ENCODE measurements at regions not wholly inside any gene's neighbourhood (a gene's known extent, or its start where the extent isn't known, plus 50 kb on each side); places are given as distances from the start of the nearest gene placed in this dataset.

DNA sequence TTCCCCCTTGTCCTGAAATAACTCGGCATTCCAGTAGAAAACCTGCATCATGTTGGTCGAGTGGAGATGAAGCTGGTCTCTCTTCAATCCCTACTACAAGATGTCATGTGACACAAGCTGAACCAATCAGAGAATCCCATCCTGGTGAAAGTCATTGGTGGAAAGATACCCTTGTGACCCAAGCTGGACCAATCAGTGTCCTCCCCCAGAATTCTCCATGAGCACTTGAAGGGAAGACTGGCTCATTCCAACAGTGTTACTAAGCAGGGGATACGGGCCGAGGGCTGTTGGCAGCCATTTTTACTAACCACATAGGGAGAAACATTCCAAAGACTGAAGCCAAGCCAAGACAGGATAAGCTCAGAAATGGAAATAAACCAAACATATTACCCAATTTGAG is 298.3 kb downstream of the ICOS start:
- TF ChIP-seq YY1 (IDR thresholded peaks at IDR 0.05; ENCODE audit: insufficient read depth, insufficient read length) (no peak), ZNF274 (IDR thresholded peaks at IDR 0.05; ENCODE audit: low read depth, low read length) (no peak), SUZ12 (IDR thresholded peaks at IDR 0.05; ENCODE audit: extremely low read depth, insufficient read depth, insufficient read length) (no peak)

All from NT2/D1 (cell line).